ENCODE measurements at regions not wholly inside any gene's neighbourhood (a gene's known extent, or its start where the extent isn't known, plus 50 kb on each side); places are given as distances from the start of the nearest gene placed in this dataset.

GRCh38 chr5:101976933-101977332 is 319.2 kb downstream of the SLCO4C1 start:
- TF ChIP-seq POLR2A (IDR thresholded peaks at IDR 0.05): no peak
- TF ChIP-seq, protein P1, sequence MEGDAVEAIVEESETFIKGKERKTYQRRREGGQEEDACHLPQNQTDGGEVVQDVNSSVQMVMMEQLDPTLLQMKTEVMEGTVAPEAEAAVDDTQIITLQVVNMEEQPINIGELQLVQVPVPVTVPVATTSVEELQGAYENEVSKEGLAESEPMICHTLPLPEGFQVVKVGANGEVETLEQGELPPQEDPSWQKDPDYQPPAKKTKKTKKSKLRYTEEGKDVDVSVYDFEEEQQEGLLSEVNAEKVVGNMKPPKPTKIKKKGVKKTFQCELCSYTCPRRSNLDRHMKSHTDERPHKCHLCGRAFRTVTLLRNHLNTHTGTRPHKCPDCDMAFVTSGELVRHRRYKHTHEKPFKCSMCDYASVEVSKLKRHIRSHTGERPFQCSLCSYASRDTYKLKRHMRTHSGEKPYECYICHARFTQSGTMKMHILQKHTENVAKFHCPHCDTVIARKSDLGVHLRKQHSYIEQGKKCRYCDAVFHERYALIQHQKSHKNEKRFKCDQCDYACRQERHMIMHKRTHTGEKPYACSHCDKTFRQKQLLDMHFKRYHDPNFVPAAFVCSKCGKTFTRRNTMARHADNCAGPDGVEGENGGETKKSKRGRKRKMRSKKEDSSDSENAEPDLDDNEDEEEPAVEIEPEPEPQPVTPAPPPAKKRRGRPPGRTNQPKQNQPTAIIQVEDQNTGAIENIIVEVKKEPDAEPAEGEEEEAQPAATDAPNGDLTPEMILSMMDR (IDR thresholded peaks at IDR 0.05): no peak
- no peak for DNase-seq (ENCODE audit: low spot score in 2 of 2)
- H3K4me3 ChIP-seq (ENCODE audit: low read depth, poor library complexity, severe bottlenecking): no peak overlapping the region
- intact Hi-C loops (cut with DNase I; ENCODE audit: low total_unique reads): no loop called here

- WGBS, 2 donors: 60 to 67% methylated on average over 1 of the region's 1 CpG
- intact Hi-C loops (cut with DNase I; ENCODE audit: low total_unique reads): no loop called here
- H3K4me3 ChIP-seq (ENCODE audit: low read depth, poor library complexity, severe bottlenecking): no peak overlapping the region
- TF ChIP-seq POLR2A (IDR thresholded peaks at IDR 0.05): no peak
- TF ChIP-seq, protein P1 (IDR thresholded peaks at IDR 0.05): no peak
- no peak for DNase-seq (ENCODE audit: low spot score in 2 of 2)
Observed at GRCh38 chr5:101969742-101970141, 326.3 kb downstream of the SLCO4C1 start.

DNA sequence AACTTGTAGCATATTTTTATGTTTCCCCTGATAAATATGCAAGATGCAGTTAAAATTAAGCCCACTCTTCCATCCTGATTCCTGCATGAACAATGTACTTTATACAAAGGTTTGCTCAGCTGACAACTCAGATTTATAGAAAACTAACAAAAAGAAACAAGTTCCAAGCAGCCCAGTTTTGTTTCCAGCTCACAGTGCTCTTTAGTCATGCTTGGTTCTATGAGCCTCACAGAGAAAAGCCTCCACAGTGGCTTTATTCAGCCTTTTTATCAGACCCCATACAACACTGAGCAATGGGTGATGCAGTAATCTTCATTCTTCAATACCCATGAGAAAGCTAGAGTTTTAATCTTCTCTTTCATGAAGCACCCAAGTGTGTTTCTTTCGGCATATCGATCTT is 329.6 kb downstream of the SLCO4C1 start:
- no peak overlapping the region for H3K4me3 ChIP-seq (ENCODE audit: low read depth, poor library complexity, severe bottlenecking)
- no peak for DNase-seq (ENCODE audit: low spot score in 2 of 2)
- WGBS, 2 donors: 84 to 91% methylated on average over 2 of the region's 2 CpGs
- intact Hi-C loops (cut with DNase I; ENCODE audit: low total_unique reads): no loop called here
- no peak for TF ChIP-seq POLR2A (IDR thresholded peaks at IDR 0.05)
- TF ChIP-seq, protein P1 (IDR thresholded peaks at IDR 0.05): no peak

GRCh38 chr5:101955891-101956290 is 340.2 kb downstream of the SLCO4C1 start:
- DNase-seq (ENCODE audit: low spot score in 2 of 2): no peak
- 47 to 52% methylated on average over 1 of the region's 1 CpG for WGBS, 2 donors
- TF ChIP-seq, protein P1 (IDR thresholded peaks at IDR 0.05): no peak
- no peak for TF ChIP-seq POLR2A (IDR thresholded peaks at IDR 0.05)

DNA sequence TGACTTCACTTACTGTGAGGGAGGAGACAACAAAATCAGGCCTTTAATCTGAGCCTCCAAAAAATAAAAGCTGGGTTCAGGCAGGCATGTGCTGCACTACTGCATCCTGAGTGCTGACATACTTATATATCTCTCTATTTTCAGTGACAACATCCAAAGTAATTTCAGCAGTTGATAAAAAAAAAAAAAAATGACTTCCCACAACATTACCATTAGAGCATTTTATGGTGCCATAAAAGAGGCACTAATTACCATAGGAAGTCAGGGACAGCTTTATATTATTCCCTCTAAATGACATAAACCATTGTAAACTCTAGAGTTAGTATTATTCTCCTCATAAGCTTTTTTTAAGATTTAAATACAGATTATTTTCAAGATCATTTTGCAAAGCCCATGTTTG is 346.1 kb downstream of the SLCO4C1 start:
- intact Hi-C loops (cut with DNase I; ENCODE audit: low total_unique reads): no loop called here
- no peak for DNase-seq (ENCODE audit: low spot score in 2 of 2)
- TF ChIP-seq, protein P1 (IDR thresholded peaks at IDR 0.05): no peak
- TF ChIP-seq POLR2A (IDR thresholded peaks at IDR 0.05): no peak
- H3K4me3 ChIP-seq (ENCODE audit: low read depth, poor library complexity, severe bottlenecking): no peak overlapping the region

More at GRCh38 chr5:101955891-101956290, 340.2 kb downstream of the SLCO4C1 start:
- H3K4me3 ChIP-seq (ENCODE audit: low read depth, poor library complexity, severe bottlenecking): no peak overlapping the region
- intact Hi-C loops (cut with DNase I; ENCODE audit: low total_unique reads): no loop called here

DNA sequence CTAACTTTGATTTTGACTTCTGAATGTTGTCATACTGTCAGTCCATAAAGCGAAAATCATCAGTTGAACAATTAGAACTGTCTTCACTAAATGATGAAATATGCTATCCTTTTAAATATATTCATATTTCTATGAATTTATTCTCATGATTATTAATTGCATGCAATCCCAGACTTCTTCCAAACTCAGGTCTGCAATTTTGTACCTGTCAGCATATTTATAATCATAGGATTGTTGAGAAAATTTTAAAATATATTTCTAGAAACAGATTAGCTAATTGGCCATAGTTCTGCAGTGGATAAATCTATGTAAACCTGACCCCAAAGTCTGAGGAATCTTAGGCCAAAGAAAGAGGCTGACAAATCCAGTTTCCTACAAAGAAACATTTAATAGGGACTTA is 347.5 kb downstream of the SLCO4C1 start:
- no peak overlapping the region for H3K4me3 ChIP-seq (ENCODE audit: low read depth, poor library complexity, severe bottlenecking)
- intact Hi-C loops (cut with DNase I; ENCODE audit: low total_unique reads): no loop called here
- WGBS, 2 donors: 88% methylated on average over 1 of the region's 1 CpG
- DNase-seq (ENCODE audit: low spot score in 2 of 2): no peak
- TF ChIP-seq, protein P1 (IDR thresholded peaks at IDR 0.05): no peak
- no peak for TF ChIP-seq POLR2A (IDR thresholded peaks at IDR 0.05)
